Liver (tissue), 8 donors: ENCODE measurements at regions not wholly inside any gene's neighbourhood (a gene's known extent, or its start where the extent isn't known, plus 50 kb on each side); places are given as distances from the start of the nearest gene placed in this dataset.

ENCODE experiments used
- DNase-seq: peaks from one replicate; pipeline ENCODE4 v3.0.0-alpha.2; 2017; ENCODE audit warnings: low spot score
- H3K27ac ChIP-seq, 2 donors: one replicate each; pipeline ENCODE4 v1.7.0; 2013; ENCODE audit warnings: inconsistent platforms in 2 of 2, low read length in 2 of 2, control low read depth in 1 of 2, low read depth in 1 of 2, mild to moderate bottlenecking in 1 of 2
- H3K27me3 ChIP-seq, 4 donors: one replicate each; pipeline versions ENCODE4 v1.6.1 to v1.7.0; 2013; ENCODE audit warnings: low read length in 3 of 4, inconsistent platforms in 1 of 4, mild to moderate bottlenecking in 1 of 4, moderate library complexity in 1 of 4; ENCODE audit not compliant: control insufficient read depth in 4 of 4, insufficient read depth in 4 of 4
- H3K36me3 ChIP-seq, 4 donors: one replicate each; pipeline versions ENCODE4 v1.6.1 to v1.7.0; 2013; ENCODE audit warnings: low read length in 3 of 4, mild to moderate bottlenecking in 3 of 4, low read depth in 1 of 4, moderate library complexity in 1 of 4; ENCODE audit not compliant: control insufficient read depth in 4 of 4, insufficient read depth in 3 of 4
- H3K4me1 ChIP-seq, 4 donors: one replicate each; pipeline versions ENCODE4 v1.6.1 to v1.7.0; 2013; ENCODE audit warnings: low read length in 3 of 4, mild to moderate bottlenecking in 3 of 4, moderate library complexity in 1 of 4; ENCODE audit not compliant: control insufficient read depth in 4 of 4, insufficient read depth in 4 of 4
- H3K4me3 ChIP-seq, 3 donors: one replicate each; pipeline versions ENCODE4 v1.6.1 to v1.7.0; 2013; ENCODE audit warnings: low read length in 3 of 3, control low read depth in 1 of 3, low read depth in 1 of 3, mild to moderate bottlenecking in 1 of 3
- H3K9ac ChIP-seq, 2 donors: one replicate each; pipeline ENCODE4 v1.7.0; 2013; ENCODE audit warnings: low read length in 2 of 2, mild to moderate bottlenecking in 2 of 2, moderate library complexity in 2 of 2, control low read depth in 1 of 2, low read depth in 1 of 2
- H3K9me3 ChIP-seq, 4 donors: one replicate each; pipeline versions ENCODE4 v1.6.1 to v1.7.0; 2013; ENCODE audit warnings: low read length in 3 of 4; ENCODE audit not compliant: control insufficient read depth in 4 of 4
- CTCF ChIP-seq: fragments of 150-350 bp; IDR thresholded peaks from 2 replicates; pipeline ENCODE4 v1.5.1; 2017; ENCODE audit warnings: improper control_type of control experiment, low read depth, low read length; ENCODE audit not compliant: missing input control
- FOXA2 ChIP-seq: IDR thresholded peaks from 2 replicates; pipeline ENCODE4 v1.6.1; 2016; ENCODE audit warnings: antibody characterized with exemption
- GABPA ChIP-seq, 2 donors: IDR thresholded peaks in 1 of 2; conservative IDR thresholded peaks in 1 of 2; 2 replicates each; pipeline ENCODE4 v1.6.1; 2016; ENCODE audit warnings: antibody characterized with exemption in 2 of 2, mild to moderate bottlenecking in 1 of 2, moderate library complexity in 1 of 2
- HNF4A ChIP-seq, 2 donors: conservative IDR thresholded peaks; 2 replicates each; pipeline ENCODE4 v1.6.1; 2016; ENCODE audit warnings: antibody characterized with exemption in 2 of 2, mild to moderate bottlenecking in 2 of 2
- HNF4G ChIP-seq: IDR thresholded peaks from 2 replicates; pipeline ENCODE4 v1.6.1; 2016; ENCODE audit warnings: antibody characterized with exemption
- JUND ChIP-seq, 2 donors: IDR thresholded peaks; 2 replicates each; pipeline ENCODE4 v1.6.1; 2016; ENCODE audit warnings: antibody characterized with exemption in 2 of 2
- NR2F2 ChIP-seq: IDR thresholded peaks from 2 replicates; pipeline ENCODE4 v1.6.1; 2016; ENCODE audit warnings: antibody characterized with exemption
- RAD21 ChIP-seq, 2 donors: IDR thresholded peaks; 2 replicates each; pipeline ENCODE4 v1.6.1; 2016; ENCODE audit warnings: antibody characterized with exemption in 2 of 2, mild to moderate bottlenecking in 2 of 2
- RXRA ChIP-seq, 2 donors: IDR thresholded peaks; 2 replicates each; pipeline ENCODE4 v1.6.1; 2017 to 2018; ENCODE audit warnings: antibody characterized with exemption in 2 of 2, mild to moderate bottlenecking in 1 of 2
- SP1 ChIP-seq: IDR thresholded peaks from 2 replicates; pipeline ENCODE4 v1.6.1; 2018; ENCODE audit warnings: antibody characterized with exemption, mild to moderate bottlenecking
- TAF1 ChIP-seq: conservative IDR thresholded peaks from 2 replicates; pipeline ENCODE4 v1.6.1; 2016; ENCODE audit warnings: antibody characterized with exemption, mild to moderate bottlenecking
- YY1 ChIP-seq: IDR thresholded peaks from 2 replicates; pipeline ENCODE4 v1.6.1; 2016; ENCODE audit warnings: antibody characterized with exemption, mild to moderate bottlenecking
- ZBTB33 ChIP-seq: IDR thresholded peaks from 2 replicates; pipeline ENCODE4 v1.6.1; 2016; ENCODE audit warnings: antibody characterized with exemption
- WGBS: extraction: QIAGEN DNeasy Blood & Tissue Kit; methylation state at CpG from one replicate; pipeline ENCODE4 v1.1.7; 2013; 5-methylcytosine and 5-hydroxymethylcytosine counted together
- TF ChIP-seq, protein P1 (sequence below): IDR thresholded peaks from 2 replicates; pipeline ENCODE4 v1.6.1; 2016; ENCODE audit warnings: antibody characterized with exemption, mild to moderate bottlenecking
- TF ChIP-seq, protein P2 (sequence below): IDR thresholded peaks from 2 replicates; pipeline ENCODE4 v1.6.1; 2016; ENCODE audit warnings: antibody characterized with exemption
- TF ChIP-seq, protein P3 (sequence below): IDR thresholded peaks from 2 replicates; pipeline ENCODE4 v1.6.1; 2016; ENCODE audit warnings: antibody characterized with exemption
- donor health status: healthy.
- donor health status: healthy.
- donor health status: healthy.
- donor health status: healthy.
- donor health status: healthy.

GRCh38 chr11:69947059-69947792 is 128.0 kb upstream of the FGF3 start:
- Histone ChIP-seq H3K36me3 (no peaks in the 10 kb centered on the region), H3K9ac (no peak overlapping the region), H3K9me3 (no peaks in the 10 kb centered on the region), H3K4me3 (no peak overlapping the region), H3K27me3 (no peaks in the 10 kb centered on the region), H3K4me1 (peaks cover 0 to 19% (median 9%) of the 10 kb centered on the region in 4 donors), H3K27ac (no peak overlapping the region)
- no peak for DNase-seq
- 91% methylated on average over 5 of the region's 5 CpGs for WGBS
- TF ChIP-seq JUND (IDR thresholded peaks at IDR 0.05) (no peak), HNF4A (conservative IDR thresholded peaks at IDR 0.05) (no peak), CTCF (no peak), YY1 (no peak), NR2F2 (no peak), TAF1 (no peak), ZBTB33 (no peak), SP1 (no peak), HNF4G (no peak), GABPA (IDR thresholded peaks at IDR 0.05 in 1 of 2, conservative IDR thresholded peaks at IDR 0.05 in 1 of 2) (no peak), FOXA2 (no peak), RAD21 (IDR thresholded peaks at IDR 0.05) (no peak), RXRA (IDR thresholded peaks at IDR 0.05) (no peak)
- TF ChIP-seq, protein P1, sequence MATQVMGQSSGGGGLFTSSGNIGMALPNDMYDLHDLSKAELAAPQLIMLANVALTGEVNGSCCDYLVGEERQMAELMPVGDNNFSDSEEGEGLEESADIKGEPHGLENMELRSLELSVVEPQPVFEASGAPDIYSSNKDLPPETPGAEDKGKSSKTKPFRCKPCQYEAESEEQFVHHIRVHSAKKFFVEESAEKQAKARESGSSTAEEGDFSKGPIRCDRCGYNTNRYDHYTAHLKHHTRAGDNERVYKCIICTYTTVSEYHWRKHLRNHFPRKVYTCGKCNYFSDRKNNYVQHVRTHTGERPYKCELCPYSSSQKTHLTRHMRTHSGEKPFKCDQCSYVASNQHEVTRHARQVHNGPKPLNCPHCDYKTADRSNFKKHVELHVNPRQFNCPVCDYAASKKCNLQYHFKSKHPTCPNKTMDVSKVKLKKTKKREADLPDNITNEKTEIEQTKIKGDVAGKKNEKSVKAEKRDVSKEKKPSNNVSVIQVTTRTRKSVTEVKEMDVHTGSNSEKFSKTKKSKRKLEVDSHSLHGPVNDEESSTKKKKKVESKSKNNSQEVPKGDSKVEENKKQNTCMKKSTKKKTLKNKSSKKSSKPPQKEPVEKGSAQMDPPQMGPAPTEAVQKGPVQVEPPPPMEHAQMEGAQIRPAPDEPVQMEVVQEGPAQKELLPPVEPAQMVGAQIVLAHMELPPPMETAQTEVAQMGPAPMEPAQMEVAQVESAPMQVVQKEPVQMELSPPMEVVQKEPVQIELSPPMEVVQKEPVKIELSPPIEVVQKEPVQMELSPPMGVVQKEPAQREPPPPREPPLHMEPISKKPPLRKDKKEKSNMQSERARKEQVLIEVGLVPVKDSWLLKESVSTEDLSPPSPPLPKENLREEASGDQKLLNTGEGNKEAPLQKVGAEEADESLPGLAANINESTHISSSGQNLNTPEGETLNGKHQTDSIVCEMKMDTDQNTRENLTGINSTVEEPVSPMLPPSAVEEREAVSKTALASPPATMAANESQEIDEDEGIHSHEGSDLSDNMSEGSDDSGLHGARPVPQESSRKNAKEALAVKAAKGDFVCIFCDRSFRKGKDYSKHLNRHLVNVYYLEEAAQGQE = no peak
- TF ChIP-seq, protein P2, sequence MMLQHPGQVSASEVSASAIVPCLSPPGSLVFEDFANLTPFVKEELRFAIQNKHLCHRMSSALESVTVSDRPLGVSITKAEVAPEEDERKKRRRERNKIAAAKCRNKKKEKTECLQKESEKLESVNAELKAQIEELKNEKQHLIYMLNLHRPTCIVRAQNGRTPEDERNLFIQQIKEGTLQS = no peak
- TF ChIP-seq, protein P3, sequence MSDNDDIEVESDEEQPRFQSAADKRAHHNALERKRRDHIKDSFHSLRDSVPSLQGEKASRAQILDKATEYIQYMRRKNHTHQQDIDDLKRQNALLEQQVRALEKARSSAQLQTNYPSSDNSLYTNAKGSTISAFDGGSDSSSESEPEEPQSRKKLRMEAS = no peak
